ENCODE measurements at regions not wholly inside any gene's neighbourhood (a gene's known extent, or its start where the extent isn't known, plus 50 kb on each side); places are given as distances from the start of the nearest gene placed in this dataset.

DNA sequence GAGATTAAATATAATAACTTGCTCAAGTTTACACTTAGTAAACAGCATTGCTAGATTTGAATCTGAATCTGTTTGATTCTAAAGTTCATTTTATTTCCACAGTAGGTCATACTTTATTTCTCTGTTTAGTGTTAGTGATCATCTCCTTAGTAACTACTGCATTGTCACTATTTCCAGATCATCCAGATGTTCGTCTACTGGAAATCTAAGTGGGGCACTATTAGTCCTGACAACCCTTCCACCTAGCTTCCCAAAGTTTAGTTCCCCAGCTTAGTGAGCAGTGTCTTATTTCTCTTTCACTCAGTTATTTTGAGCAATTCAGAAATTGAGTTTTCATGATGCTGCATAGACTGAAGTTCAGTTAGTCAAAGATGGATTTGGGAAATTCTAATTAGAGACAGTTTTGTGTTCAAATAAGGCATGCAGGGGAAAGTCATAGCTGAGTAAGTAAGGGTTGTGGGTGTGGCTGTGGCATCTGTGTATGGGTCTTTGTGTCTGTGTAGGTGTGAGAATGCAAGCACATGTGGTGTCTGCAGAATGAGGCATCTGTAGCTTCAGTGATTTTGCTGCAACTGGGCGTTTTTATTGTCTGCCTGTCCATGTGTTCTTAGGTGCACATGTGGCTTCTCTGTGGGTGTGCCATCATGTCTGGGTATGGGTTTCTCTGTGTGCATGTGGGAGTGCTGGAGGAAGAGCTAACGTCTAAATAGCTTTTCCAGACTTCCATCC lies 107.3 kb downstream of the NTMT2 start:
- TF ChIP-seq, protein P1, sequence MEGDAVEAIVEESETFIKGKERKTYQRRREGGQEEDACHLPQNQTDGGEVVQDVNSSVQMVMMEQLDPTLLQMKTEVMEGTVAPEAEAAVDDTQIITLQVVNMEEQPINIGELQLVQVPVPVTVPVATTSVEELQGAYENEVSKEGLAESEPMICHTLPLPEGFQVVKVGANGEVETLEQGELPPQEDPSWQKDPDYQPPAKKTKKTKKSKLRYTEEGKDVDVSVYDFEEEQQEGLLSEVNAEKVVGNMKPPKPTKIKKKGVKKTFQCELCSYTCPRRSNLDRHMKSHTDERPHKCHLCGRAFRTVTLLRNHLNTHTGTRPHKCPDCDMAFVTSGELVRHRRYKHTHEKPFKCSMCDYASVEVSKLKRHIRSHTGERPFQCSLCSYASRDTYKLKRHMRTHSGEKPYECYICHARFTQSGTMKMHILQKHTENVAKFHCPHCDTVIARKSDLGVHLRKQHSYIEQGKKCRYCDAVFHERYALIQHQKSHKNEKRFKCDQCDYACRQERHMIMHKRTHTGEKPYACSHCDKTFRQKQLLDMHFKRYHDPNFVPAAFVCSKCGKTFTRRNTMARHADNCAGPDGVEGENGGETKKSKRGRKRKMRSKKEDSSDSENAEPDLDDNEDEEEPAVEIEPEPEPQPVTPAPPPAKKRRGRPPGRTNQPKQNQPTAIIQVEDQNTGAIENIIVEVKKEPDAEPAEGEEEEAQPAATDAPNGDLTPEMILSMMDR (IDR thresholded peaks at IDR 0.05) = no peak
- no peak for TF ChIP-seq POLR2A (IDR thresholded peaks at IDR 0.05)
